Lower lobe of right lung (tissue), 2 donors: ENCODE measurements at regions not wholly inside any gene's neighbourhood (a gene's known extent, or its start where the extent isn't known, plus 50 kb on each side); places are given as distances from the start of the nearest gene placed in this dataset.

Experiments used
- ATAC-seq, 2 donors: fragments of 200-7000 bp; cut with Tn5 transposase; one replicate each; pipeline ENCODE4 v1.9.1; 2020 to 2022; ENCODE audit warnings: mild to moderate bottlenecking in 2 of 2, moderate library complexity in 2 of 2
- DNase-seq: peaks from one replicate; pipeline ENCODE4 v3.0.0-alpha.2; 2020
- H3K27ac ChIP-seq: fragments of 200-600 bp; one replicate; pipeline ENCODE4 v1.8.0; 2022
- H3K27me3 ChIP-seq: fragments of 200-600 bp; one replicate; pipeline ENCODE4 v1.8.0; 2022; ENCODE audit warnings: low read depth
- H3K36me3 ChIP-seq: fragments of 200-600 bp; one replicate; pipeline ENCODE4 v1.8.0; 2022; ENCODE audit warnings: mild to moderate bottlenecking
- H3K4me1 ChIP-seq: fragments of 200-600 bp; one replicate; pipeline ENCODE4 v1.8.0; 2022
- H3K4me3 ChIP-seq: fragments of 200-600 bp; one replicate; pipeline ENCODE4 v1.8.0; 2022; ENCODE audit warnings: mild to moderate bottlenecking
- H3K9me3 ChIP-seq: fragments of 200-600 bp; one replicate; pipeline ENCODE4 v1.8.0; 2022
- intact Hi-C: fragments of 100-400 bp; cut with DNase I; formaldehyde crosslinking; loops from one replicate; pipeline ENCODE4 v1.11.0; 2022
- TF ChIP-seq, protein P1 (sequence below): fragments of 200-600 bp; IDR thresholded peaks from one replicate; pipeline ENCODE4 v1.8.0; 2022; ENCODE audit warnings: antibody characterized with exemption, mild to moderate bottlenecking
- donor health status: DM: no; HTN: yes; CAD: no; lungs with severe emphysema.

- Histone ChIP-seq H3K27me3 (peaks cover 10% of the 10 kb centered on the region), H3K36me3 (no peaks in the 10 kb centered on the region), H3K27ac (no peak overlapping the region), H3K4me1 (peaks cover 10% of the 10 kb centered on the region), H3K9me3 (no peaks in the 10 kb centered on the region), H3K4me3 (no peak overlapping the region)
- intact Hi-C loops = no loop called here
- ATAC-seq = no peak
- no peak for DNase-seq
- TF ChIP-seq, protein P1, sequence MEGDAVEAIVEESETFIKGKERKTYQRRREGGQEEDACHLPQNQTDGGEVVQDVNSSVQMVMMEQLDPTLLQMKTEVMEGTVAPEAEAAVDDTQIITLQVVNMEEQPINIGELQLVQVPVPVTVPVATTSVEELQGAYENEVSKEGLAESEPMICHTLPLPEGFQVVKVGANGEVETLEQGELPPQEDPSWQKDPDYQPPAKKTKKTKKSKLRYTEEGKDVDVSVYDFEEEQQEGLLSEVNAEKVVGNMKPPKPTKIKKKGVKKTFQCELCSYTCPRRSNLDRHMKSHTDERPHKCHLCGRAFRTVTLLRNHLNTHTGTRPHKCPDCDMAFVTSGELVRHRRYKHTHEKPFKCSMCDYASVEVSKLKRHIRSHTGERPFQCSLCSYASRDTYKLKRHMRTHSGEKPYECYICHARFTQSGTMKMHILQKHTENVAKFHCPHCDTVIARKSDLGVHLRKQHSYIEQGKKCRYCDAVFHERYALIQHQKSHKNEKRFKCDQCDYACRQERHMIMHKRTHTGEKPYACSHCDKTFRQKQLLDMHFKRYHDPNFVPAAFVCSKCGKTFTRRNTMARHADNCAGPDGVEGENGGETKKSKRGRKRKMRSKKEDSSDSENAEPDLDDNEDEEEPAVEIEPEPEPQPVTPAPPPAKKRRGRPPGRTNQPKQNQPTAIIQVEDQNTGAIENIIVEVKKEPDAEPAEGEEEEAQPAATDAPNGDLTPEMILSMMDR = no peak
These were observed 229.6 kb upstream of the ID2 start for GRCh38 chr2:8452296-8452695.

DNA sequence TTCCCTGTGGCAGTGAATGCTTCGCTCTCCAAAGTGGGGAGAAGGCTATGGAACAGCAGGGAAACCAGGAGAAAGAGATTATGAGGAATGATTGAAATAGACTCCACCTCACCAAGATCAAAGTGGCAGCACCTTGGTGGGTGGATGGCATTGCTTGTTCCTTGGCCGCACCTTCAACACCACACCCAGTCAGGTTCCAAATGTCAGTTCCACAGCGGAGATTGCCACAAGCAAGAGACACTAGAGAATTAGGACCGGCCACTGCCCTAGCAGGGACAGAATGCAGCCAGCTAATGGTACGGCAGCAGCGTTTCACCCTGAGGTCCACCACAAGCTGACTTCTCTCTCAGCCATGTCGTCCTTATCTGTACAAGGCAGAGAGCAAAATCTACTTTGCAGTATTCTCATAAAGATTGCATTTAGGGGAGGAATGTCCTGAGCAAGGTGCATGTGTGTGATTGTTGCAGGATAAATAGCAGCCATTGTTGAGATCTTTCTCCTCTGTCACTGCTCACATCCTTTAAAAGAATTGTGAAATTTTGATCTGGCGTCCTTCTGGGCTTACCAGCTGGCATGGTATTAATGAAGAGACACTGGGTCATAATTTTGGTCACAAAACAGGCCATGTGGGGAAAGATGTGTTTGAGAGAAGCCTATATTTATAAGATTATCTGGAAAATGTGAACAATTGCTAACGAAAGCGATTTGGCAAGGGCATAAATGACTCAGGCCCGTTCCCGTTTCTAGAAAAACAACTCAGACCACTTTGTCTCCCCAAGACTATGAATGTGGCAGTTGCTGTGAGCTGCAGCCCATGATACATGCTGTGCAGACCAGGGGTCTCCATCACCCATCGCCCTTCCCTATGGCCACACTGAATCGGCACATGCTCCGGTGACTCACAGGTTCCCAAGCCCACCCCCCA lies 228.6 kb upstream of the ID2 start:
- DNase-seq = no peak
- H3K27me3 ChIP-seq = peaks cover 16% of the 10 kb centered on the region
- TF ChIP-seq, protein P1 = no peak
- H3K4me1 ChIP-seq = peaks cover 10% of the 10 kb centered on the region
- no peaks in the 10 kb centered on the region for H3K9me3 ChIP-seq
- no peak overlapping the region for H3K4me3 ChIP-seq
- no peaks in the 10 kb centered on the region for H3K36me3 ChIP-seq
- intact Hi-C loops = no loop called here
- no peak for ATAC-seq
- no peak overlapping the region for H3K27ac ChIP-seq

DNA sequence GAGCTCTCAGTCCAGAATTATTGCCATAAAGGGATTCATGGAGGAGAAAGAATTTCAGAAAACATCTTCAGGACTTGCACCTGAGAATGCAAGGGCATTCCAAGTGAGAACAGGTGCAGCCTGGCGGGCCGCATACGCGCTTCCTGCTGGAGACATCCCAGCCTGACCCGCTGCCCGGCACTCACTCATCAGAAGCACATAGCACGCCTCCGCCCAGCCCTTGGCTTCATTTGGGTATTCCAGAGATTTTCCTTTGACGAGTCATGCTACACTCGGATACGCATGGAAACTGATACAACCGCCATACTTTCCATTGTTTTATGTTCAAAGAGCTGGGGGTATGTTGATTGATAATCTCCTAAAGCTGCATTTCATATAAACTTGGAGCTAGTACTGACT lies 228.0 kb upstream of the ID2 start:
- intact Hi-C loops = no loop called here
- DNase-seq (no peak), ATAC-seq (no peak)
- TF ChIP-seq, protein P1 = no peak
- Histone ChIP-seq H3K4me1 (peaks cover 10% of the 10 kb centered on the region), H3K27me3 (peaks cover 19% of the 10 kb centered on the region), H3K27ac (no peak overlapping the region), H3K9me3 (no peaks in the 10 kb centered on the region), H3K4me3 (no peak overlapping the region), H3K36me3 (no peaks in the 10 kb centered on the region)

DNA sequence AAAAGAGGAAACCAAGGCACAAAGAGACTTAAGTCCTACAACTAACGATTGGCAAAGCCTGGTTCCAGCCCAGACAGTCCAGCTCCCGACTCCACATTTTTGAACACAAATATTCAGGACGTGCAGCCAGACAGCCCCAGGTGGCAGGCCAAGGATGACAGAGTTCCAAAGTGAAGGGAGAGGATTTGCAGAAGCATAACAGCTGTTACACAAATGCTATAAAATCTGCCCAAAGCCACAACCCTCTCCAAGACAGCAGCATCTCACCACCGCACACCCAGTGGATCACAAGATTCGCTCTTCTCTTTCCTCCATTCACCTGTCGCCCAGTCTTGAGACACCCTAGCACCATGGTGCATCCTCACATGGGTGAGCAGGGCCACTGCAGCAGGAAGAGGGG lies 227.1 kb upstream of the ID2 start:
- no peak for DNase-seq

DNA sequence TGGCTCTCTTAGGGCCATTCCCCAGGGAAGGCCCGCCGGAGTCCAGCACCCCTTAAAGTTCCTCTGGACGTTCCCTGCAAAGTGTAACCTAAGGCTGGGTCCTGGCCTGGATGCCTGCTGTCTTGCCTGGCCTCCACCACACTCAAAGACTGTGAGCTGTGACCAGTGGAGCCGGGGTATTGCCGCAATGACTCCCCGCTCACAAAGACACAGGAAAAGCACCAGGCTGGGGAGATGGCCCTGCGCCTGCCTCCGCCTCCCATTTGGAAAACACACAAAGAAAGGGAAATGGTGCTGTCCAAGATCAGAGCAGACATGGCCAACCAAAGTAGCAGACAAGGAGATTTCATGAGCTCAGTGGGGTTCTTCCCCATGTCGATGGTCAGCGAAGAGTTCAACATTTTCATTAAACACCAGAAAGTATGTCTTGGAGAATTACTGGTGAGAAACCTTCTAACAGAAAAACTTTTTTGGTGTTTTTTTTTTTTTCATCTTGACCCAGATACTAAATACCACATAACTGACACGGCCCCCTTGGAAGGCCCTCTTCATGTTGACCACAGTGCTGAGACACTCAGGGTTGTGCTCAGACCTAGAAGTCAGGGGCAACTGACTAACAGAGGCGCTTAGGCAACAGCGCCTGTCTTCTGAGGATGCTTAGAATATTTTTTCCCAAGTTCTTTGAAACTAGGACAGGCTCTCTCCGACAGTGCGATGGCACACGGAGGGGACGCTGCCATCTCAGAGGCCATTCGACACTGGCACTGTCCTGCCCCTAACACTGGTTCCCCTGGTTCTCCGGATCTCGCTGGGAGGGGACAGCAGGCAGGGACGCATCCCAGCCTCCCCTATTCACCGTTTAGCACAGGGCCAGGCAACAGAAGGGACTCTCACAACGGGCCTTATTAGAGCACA lies 226.4 kb upstream of the ID2 start:
- DNase-seq = no peak
- H3K27ac ChIP-seq = peak overlapping the region; percentile 46
- H3K4me1 ChIP-seq = peaks cover 10% of the 10 kb centered on the region
- no peaks in the 10 kb centered on the region for H3K9me3 ChIP-seq
- H3K4me3 ChIP-seq = peak overlapping the region; percentile 35
- H3K36me3 ChIP-seq = no peaks in the 10 kb centered on the region
- no peak for ATAC-seq
- intact Hi-C loops = no loop called here
- TF ChIP-seq, protein P1 = no peak
- H3K27me3 ChIP-seq = peaks cover 19% of the 10 kb centered on the region

More for the DNA sequence above, 227.1 kb upstream of the ID2 start:
- H3K36me3 ChIP-seq = no peaks in the 10 kb centered on the region
- H3K4me1 ChIP-seq = peaks cover 10% of the 10 kb centered on the region
- intact Hi-C loops = no loop called here
- TF ChIP-seq, protein P1 = no peak
- H3K27me3 ChIP-seq = peaks cover 19% of the 10 kb centered on the region
- no peak overlapping the region for H3K4me3 ChIP-seq
- H3K27ac ChIP-seq = no peak overlapping the region
- H3K9me3 ChIP-seq = no peaks in the 10 kb centered on the region
- ATAC-seq = peak; percentile 3 to 32
